ENCODE measurements at regions not wholly inside any gene's neighbourhood (a gene's known extent, or its start where the extent isn't known, plus 50 kb on each side); places are given as distances from the start of the nearest gene placed in this dataset.

DNA sequence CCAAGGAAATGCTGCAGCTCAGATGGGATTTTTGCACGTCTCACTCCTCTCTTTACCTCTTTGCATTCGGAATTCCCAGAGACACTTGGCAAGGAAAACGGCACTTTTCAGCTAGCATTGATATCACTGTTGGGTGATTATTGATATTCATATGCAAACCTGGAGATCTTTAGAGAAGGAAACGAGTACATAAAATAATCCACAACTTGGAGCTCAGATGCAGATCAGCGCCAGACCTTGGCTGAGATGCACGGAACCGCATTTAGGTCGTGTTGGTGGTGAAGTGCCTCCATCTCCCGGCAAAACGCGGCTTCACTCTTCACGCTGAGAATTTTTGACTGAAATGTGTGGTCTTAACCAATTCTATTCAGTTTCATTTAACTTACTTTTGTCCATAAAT, 77.2 kb upstream of the ARHGEF7 start:
- no peak for DNase-seq

DNA sequence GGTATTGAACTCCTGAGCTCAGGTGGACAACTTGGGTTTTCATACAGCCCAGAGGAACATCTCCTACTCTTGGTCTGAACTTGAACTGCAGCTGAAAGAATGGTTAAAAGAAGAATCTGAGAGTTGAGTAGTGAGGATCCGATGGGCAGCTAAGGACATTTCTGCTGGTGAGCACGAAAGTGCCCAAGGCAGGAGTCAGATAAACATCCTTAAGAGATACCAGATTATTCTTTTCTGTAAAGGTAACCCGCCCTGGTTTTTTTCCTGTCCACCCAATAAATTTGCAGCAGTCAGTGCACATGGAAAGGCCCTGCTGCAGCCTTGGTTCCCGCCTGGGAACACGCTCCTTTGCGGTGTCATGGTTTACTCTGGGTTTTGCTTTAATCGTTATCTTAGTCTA, 78.4 kb upstream of the ARHGEF7 start:
- DNase-seq = no peak

- no peak for DNase-seq
These were observed 79.2 kb upstream of the ARHGEF7 start for GRCh38 chr13:111035861-111036260.

GRCh38 chr13:111034811-111035210, 80.3 kb upstream of the ARHGEF7 start:
- no peak for DNase-seq

- no peak for DNase-seq
These were observed 81.7 kb upstream of the ARHGEF7 start for GRCh38 chr13:111033172-111034130.

DNA sequence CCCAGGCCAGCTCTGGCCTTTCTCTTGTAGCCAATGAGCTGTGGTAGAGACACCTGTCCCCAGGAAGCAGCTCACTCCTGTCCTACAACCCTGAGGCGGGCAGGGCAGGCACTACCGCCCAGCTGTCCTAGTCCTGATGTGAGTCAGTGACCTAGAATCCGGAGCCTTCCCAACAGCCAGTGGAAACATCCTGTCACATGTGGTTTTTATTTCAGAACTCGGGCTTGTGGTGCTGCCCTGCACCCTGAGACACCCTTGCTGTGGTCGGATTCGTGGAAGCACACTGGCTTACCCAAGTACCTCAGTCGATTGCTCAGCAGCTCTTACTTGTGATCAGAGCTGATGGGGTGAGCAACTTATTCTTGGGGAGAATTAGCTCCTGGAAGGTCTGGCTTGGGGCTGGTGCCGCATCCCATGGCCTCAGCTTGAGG, 83.6 kb upstream of the ARHGEF7 start:
- DNase-seq = no peak

GRCh38 chr13:111029957-111030609, 85.0 kb upstream of the ARHGEF7 start:
- no peak for DNase-seq

GRCh38 chr13:111027458-111028439, 87.4 kb upstream of the ARHGEF7 start:
- DNase-seq = no peak

DNA sequence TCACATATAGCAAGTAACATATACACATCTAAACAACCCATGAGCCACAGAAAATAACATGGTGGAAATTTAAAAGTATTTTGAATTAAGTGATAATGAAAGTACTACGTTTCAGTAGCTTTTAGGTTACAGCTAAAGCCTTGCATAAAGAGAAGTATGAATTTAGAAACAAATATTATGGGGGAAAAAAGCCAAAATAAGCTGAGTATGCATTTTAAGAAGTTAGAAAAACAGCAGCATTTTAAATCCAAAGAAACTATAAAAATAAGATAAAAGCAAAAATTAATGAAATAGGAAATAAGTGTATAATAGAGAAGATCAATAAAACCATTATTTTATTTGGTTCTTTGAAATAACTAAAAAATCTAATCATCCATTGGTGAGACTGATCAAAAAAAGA, 89.8 kb upstream of the ARHGEF7 start:
- no peak for DNase-seq

GRCh38 chr13:111022886-111023285, 92.2 kb upstream of the ARHGEF7 start:
- no peak for DNase-seq

DNA sequence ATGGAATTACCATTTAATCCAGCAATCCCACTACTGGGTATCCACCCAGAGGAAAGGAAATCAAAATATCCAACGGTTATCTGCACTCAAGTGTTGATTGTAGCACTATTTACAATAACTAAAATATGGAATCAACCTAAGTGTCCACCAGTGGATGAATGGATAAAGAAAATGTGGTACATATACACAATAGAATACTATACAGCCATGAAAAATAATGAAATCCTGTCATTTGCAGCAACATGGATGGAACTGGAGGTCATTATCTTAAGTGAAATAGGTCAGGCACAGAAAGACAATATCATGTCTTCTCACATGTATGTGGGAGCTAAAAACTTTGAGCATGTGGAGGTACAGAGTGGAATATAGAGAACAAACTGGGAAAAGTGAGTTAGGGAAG, 92.9 kb upstream of the ARHGEF7 start:
- no peak for DNase-seq

GRCh38 chr13:111021270-111021669, 93.8 kb upstream of the ARHGEF7 start:
- no peak for DNase-seq

GRCh38 chr13:111020546-111020945, 94.6 kb upstream of the ARHGEF7 start:
- no peak for DNase-seq

- DNase-seq = no peak
These were observed 95.1 kb upstream of the ARHGEF7 start for GRCh38 chr13:111020021-111020420.

GRCh38 chr13:111017755-111018459, 97.2 kb upstream of the ARHGEF7 start:
- DNase-seq = no peak

DNA sequence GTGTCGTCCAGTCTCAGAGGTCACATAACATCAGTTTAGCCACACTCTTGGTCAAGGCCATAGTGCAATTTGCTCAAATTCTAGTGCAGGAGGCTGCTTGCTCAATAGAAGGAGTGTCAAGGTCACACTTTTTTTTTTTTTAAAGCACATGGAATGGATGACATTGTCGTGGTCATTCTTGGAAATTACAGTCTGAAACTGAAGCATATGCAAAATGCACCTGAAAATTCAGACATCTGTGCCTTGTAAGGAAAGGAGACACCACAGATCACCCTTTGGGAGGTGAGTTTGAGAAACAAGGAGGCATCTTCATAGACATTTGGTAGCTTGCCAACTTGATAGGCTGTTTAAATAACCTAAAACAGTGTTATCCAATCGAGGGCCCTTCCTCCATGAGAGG, 98.3 kb upstream of the ANKRD10 start:
- no peak for DNase-seq

DNA sequence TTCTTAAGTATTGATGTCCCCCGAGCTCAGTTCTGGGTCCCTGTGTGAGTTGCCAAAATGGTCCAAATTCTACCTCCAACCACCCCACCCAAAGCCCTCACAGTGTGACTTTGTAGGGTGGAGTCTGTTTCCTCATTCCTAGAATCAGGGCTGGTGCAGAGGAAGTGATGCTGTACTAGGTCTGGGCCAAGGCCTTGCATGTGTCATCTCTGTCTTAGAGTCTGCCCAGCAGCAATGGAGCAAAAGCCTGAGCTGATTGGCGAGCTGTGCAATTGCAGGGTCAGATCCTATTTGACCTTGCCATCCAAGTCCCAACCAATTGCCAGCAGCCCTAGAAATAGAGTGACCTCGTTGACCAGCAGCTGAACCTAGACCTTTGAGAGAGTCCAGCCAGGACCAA, 97.0 kb upstream of the ANKRD10 start:
- DNase-seq = no peak

- no peak for DNase-seq
These were observed 93.5 kb upstream of the ANKRD10 start for GRCh38 chr13:111008351-111008750.

- DNase-seq = no peak
These were observed 92.3 kb upstream of the ANKRD10 start for GRCh38 chr13:111007209-111007608.

GRCh38 chr13:111006506-111007031, 91.7 kb upstream of the ANKRD10 start:
- DNase-seq = no peak

DNA sequence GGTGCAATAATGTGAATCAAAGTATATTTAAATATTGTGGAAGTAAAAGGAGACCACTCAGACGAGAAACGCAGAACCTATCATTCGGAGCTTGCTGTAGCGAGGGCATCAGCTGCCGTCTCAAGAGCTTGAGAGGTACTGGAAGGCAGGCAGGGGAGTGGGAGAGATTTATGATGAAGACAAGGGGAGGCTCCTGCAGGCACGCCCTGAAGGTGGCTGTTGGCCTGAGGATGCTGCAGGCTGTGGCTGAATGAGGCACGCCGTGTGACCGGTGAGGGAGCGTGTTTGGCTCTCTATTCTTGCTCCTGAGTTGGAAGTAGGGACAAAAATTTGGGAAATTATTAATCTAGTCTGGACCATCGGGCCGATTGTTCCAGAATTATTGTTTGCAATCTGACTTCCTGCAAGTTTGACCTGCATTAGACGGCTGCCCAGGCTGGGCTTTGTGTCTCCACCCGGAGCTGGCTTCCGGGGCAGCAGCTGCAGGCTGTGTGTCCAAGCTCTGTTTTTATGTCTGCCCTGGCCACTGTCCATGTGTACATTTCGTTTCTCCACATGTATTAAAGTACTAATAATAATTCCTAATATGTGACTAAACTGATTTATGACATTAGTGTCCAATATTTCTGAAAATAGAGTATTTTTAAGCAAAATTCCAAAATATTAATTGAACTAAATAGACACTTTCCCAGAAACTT, 91.1 kb upstream of the ANKRD10 start:
- DNase-seq = no peak

Data from SIG-M5 (cell line).